Esophagus muscularis mucosa (tissue), 3 donors: ENCODE measurements at regions not wholly inside any gene's neighbourhood (a gene's known extent, or its start where the extent isn't known, plus 50 kb on each side); places are given as distances from the start of the nearest gene placed in this dataset.

ENCODE experiments used
- CTCF ChIP-seq, 3 experiments: fragments of 200-600 bp in 2 of 3; fragments of 450-650 bp in 1 of 3; sonication (generic) in 2 of 3; IDR thresholded peaks; one replicate each; pipeline ENCODE4 v1.5.1; 2017 to 2019; ENCODE audit warnings: antibody characterized with exemption in 3 of 3, mild to moderate bottlenecking in 2 of 3, moderate library complexity in 1 of 3
- POLR2A ChIP-seq: fragments of 450-650 bp; IDR thresholded peaks from one replicate; pipeline ENCODE4 v1.6.1; 2017; ENCODE audit warnings: antibody characterized with exemption, moderate library complexity, mild to moderate bottlenecking, low read depth
- POLR2AphosphoS5 ChIP-seq, 2 donors: sonication (generic); formaldehyde crosslinking; IDR thresholded peaks; one replicate each; pipeline ENCODE4 v1.6.1; 2017; ENCODE audit warnings: antibody characterized with exemption in 2 of 2

GRCh38 chr5:25436452-25436851 lies 791.7 kb upstream of the CDH10 start:
- no peak for TF ChIP-seq CTCF (IDR thresholded peaks at IDR 0.05)
- TF ChIP-seq POLR2AphosphoS5 (IDR thresholded peaks at IDR 0.05), result no peak
- no peak for TF ChIP-seq POLR2A
